Liver (tissue), 3 donors: ENCODE measurements at regions not wholly inside any gene's neighbourhood (a gene's known extent, or its start where the extent isn't known, plus 50 kb on each side); places are given as distances from the start of the nearest gene placed in this dataset.

Experiments
- ATF3 ChIP-seq: IDR thresholded peaks from 2 replicates; pipeline ENCODE4 v1.6.1; 2016; ENCODE audit warnings: antibody characterized with exemption
- CTCF ChIP-seq: fragments of 150-350 bp; IDR thresholded peaks from 2 replicates; pipeline ENCODE4 v1.5.1; 2017; ENCODE audit warnings: improper control_type of control experiment, low read depth, low read length; ENCODE audit not compliant: missing input control
- FOXA1 ChIP-seq: IDR thresholded peaks from 2 replicates; pipeline ENCODE4 v1.6.1; 2016; ENCODE audit warnings: antibody characterized with exemption
- GABPA ChIP-seq, 2 donors: IDR thresholded peaks in 1 of 2; conservative IDR thresholded peaks in 1 of 2; 2 replicates each; pipeline ENCODE4 v1.6.1; 2016; ENCODE audit warnings: antibody characterized with exemption in 2 of 2, mild to moderate bottlenecking in 1 of 2, moderate library complexity in 1 of 2
- HNF4A ChIP-seq, 2 donors: conservative IDR thresholded peaks; 2 replicates each; pipeline ENCODE4 v1.6.1; 2016; ENCODE audit warnings: antibody characterized with exemption in 2 of 2, mild to moderate bottlenecking in 2 of 2
- RAD21 ChIP-seq, 2 donors: IDR thresholded peaks; 2 replicates each; pipeline ENCODE4 v1.6.1; 2016; ENCODE audit warnings: antibody characterized with exemption in 2 of 2, mild to moderate bottlenecking in 2 of 2
- REST ChIP-seq: IDR thresholded peaks from 2 replicates; pipeline ENCODE4 v1.6.1; 2016; ENCODE audit warnings: antibody characterized with exemption, mild to moderate bottlenecking
- RXRA ChIP-seq, 2 donors: IDR thresholded peaks; 2 replicates each; pipeline ENCODE4 v1.6.1; 2017 to 2018; ENCODE audit warnings: antibody characterized with exemption in 2 of 2, mild to moderate bottlenecking in 1 of 2
- SP1 ChIP-seq: IDR thresholded peaks from 2 replicates; pipeline ENCODE4 v1.6.1; 2018; ENCODE audit warnings: antibody characterized with exemption, mild to moderate bottlenecking
- TAF1 ChIP-seq: conservative IDR thresholded peaks from 2 replicates; pipeline ENCODE4 v1.6.1; 2016; ENCODE audit warnings: antibody characterized with exemption, mild to moderate bottlenecking
- ZBTB33 ChIP-seq: IDR thresholded peaks from 2 replicates; pipeline ENCODE4 v1.6.1; 2016; ENCODE audit warnings: antibody characterized with exemption
- donor health status: healthy.
- donor health status: healthy.

- no peak for TF ChIP-seq ATF3
- no peak for TF ChIP-seq CTCF
- no peak for TF ChIP-seq RAD21 (IDR thresholded peaks at IDR 0.05)
- TF ChIP-seq REST: no peak
- TF ChIP-seq GABPA (IDR thresholded peaks at IDR 0.05 in 1 of 2, conservative IDR thresholded peaks at IDR 0.05 in 1 of 2): no peak
- TF ChIP-seq FOXA1: no peak
- TF ChIP-seq SP1: no peak
- TF ChIP-seq RXRA (IDR thresholded peaks at IDR 0.05): no peak
- no peak for TF ChIP-seq TAF1
- no peak for TF ChIP-seq ZBTB33
- TF ChIP-seq HNF4A (conservative IDR thresholded peaks at IDR 0.05): no peak
Observed at GRCh38 chr9:24045150-24045549, 219.1 kb upstream of the ELAVL2 start.
